Activated B cell treated with CpG ODN at 0.5 μM for 24 hours (primary cell): ENCODE measurements at regions not wholly inside any gene's neighbourhood (a gene's known extent, or its start where the extent isn't known, plus 50 kb on each side); places are given as distances from the start of the nearest gene placed in this dataset.

Experiments used
- ATAC-seq: fragments of 200-7000 bp; cut with Tn5 transposase; one replicate; pipeline ENCODE4 v1.10.0; 2021; ENCODE audit warnings: low read depth, mild to moderate bottlenecking, moderate library complexity
- CTCF ChIA-PET: fragments of 350-600 bp; sonication (Branson Sonifier 250); formaldehyde crosslinking; loops from one replicate; lab custom pipeline; 2021; ENCODE audit warnings: antibody characterized with exemption; lab: Charles Lee
- POLR2A ChIA-PET: fragments of 350-600 bp; sonication (Branson Sonifier 250); formaldehyde crosslinking; loops from one replicate; lab custom pipeline; 2021; ENCODE audit warnings: antibody characterized with exemption; lab: Charles Lee
- DNase-seq: peaks from one replicate; pipeline ENCODE4 v3.0.0; 2022
- H3K27ac Mint-ChIP-seq: one replicate; pipeline ENCODE4 v1.8.0; 2020; ENCODE audit warnings: mixed read lengths
- H3K27me3 Mint-ChIP-seq: one replicate; pipeline ENCODE4 v1.8.0; 2021; ENCODE audit warnings: mixed read lengths
- H3K36me3 Mint-ChIP-seq: one replicate; pipeline ENCODE4 v1.8.0; 2021; ENCODE audit warnings: low read depth, mixed read lengths
- H3K4me1 Mint-ChIP-seq: one replicate; pipeline ENCODE4 v1.8.0; 2021; ENCODE audit warnings: mixed read lengths
- H3K4me3 Mint-ChIP-seq: one replicate; pipeline ENCODE4 v1.8.0; 2020; ENCODE audit warnings: mild to moderate bottlenecking, mixed read lengths
- H3K9me3 Mint-ChIP-seq: one replicate; pipeline ENCODE4 v1.8.0; 2020; ENCODE audit warnings: mixed read lengths
- intact Hi-C: fragments of 100-400 bp; cut with micrococcal nuclease; formaldehyde crosslinking; loops from one replicate; pipeline ENCODE4 v1.15.1; 2024
- TF ChIP-seq, protein P1 (sequence below): fragments of 200-600 bp; IDR thresholded peaks from one replicate; pipeline ENCODE4 v1.8.0; 2022; ENCODE audit warnings: antibody characterized with exemption, mild to moderate bottlenecking

GRCh38 chr3:98971169-98971681, 69.7 kb upstream of the DCBLD2 start:
- Mint-ChIP-seq H3K4me1 (no peaks in the 10 kb centered on the region), H3K27ac (no peak overlapping the region), H3K9me3 (peaks cover 4% of the 10 kb centered on the region), H3K4me3 (no peak overlapping the region), H3K36me3 (no peaks in the 10 kb centered on the region), H3K27me3 (no peaks in the 10 kb centered on the region)
- no peak for DNase-seq
- CTCF ChIA-PET, result no interaction called here
- POLR2A ChIA-PET, result no interaction called here
- TF ChIP-seq, protein P1, sequence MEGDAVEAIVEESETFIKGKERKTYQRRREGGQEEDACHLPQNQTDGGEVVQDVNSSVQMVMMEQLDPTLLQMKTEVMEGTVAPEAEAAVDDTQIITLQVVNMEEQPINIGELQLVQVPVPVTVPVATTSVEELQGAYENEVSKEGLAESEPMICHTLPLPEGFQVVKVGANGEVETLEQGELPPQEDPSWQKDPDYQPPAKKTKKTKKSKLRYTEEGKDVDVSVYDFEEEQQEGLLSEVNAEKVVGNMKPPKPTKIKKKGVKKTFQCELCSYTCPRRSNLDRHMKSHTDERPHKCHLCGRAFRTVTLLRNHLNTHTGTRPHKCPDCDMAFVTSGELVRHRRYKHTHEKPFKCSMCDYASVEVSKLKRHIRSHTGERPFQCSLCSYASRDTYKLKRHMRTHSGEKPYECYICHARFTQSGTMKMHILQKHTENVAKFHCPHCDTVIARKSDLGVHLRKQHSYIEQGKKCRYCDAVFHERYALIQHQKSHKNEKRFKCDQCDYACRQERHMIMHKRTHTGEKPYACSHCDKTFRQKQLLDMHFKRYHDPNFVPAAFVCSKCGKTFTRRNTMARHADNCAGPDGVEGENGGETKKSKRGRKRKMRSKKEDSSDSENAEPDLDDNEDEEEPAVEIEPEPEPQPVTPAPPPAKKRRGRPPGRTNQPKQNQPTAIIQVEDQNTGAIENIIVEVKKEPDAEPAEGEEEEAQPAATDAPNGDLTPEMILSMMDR, result no peak
- ATAC-seq, result no peak
- intact Hi-C loops, result no loop called here

DNA sequence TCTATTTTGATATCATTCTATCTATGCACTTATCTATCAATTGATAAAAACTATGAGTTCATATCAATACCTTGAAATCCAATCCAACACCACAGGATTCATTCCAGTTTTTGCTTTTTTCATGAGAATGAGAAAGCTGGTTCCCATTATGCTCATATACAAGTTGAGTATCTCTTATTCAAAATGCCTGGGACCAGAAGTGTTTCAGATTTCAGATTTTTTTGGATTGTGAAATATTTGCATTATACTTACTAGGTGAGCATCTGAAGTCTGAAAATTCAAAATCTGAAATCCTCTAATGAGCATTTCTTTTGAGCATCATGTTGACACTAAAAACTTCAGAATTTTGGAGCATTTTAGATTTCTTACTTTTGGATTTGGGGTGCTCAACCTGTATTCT, 67.8 kb upstream of the DCBLD2 start:
- Mint-ChIP-seq H3K4me3 (no peak overlapping the region), H3K9me3 (peaks cover 4% of the 10 kb centered on the region), H3K27me3 (no peaks in the 10 kb centered on the region), H3K27ac (no peak overlapping the region), H3K36me3 (no peaks in the 10 kb centered on the region), H3K4me1 (no peaks in the 10 kb centered on the region)
- DNase-seq (no peak), ATAC-seq (no peak)
- intact Hi-C loops, result no loop called here
- CTCF ChIA-PET, result no interaction called here
- TF ChIP-seq, protein P1, result no peak
- POLR2A ChIA-PET, result no interaction called here

- H3K4me1 Mint-ChIP-seq, result no peaks in the 10 kb centered on the region
- DNase-seq, result no peak
- H3K9me3 Mint-ChIP-seq, result peaks cover 4% of the 10 kb centered on the region
- no peak for ATAC-seq
- no peak overlapping the region for H3K27ac Mint-ChIP-seq
- ChIA-PET POLR2A (no interaction called here), CTCF (no interaction called here)
- intact Hi-C loops, result no loop called here
- TF ChIP-seq, protein P1, result no peak
- no peak overlapping the region for H3K4me3 Mint-ChIP-seq
- H3K36me3 Mint-ChIP-seq, result no peaks in the 10 kb centered on the region
- H3K27me3 Mint-ChIP-seq, result no peaks in the 10 kb centered on the region
Measured at GRCh38 chr3:98968824-98969223, 67.3 kb upstream of the DCBLD2 start.

GRCh38 chr3:98968347-98968746, 66.9 kb upstream of the DCBLD2 start:
- no peak for ATAC-seq
- ChIA-PET POLR2A (no interaction called here), CTCF (no interaction called here)
- Mint-ChIP-seq H3K4me3 (no peak overlapping the region), H3K36me3 (no peaks in the 10 kb centered on the region), H3K27me3 (no peaks in the 10 kb centered on the region), H3K9me3 (peaks cover 4% of the 10 kb centered on the region), H3K4me1 (no peaks in the 10 kb centered on the region), H3K27ac (no peak overlapping the region)
- intact Hi-C loops, result no loop called here
- DNase-seq, result no peak
- TF ChIP-seq, protein P1, result no peak

DNA sequence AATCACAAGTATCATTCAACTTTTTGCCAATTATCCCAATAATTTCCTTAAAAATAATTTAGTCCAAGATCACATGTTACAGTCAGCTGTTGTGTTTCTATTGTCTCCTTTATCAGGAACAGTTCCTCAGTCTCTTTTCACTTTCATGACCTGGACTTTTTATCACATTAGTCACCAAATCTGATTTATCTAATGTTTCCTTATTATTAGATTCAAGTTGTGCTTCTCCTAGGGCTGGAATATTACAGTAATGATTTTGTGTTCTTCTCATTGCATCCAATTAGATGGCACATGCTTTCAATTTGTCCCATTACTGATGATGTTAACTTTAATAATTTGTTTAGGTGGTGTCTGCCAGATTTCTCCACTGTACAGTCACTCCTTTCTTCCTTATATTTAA, 66.3 kb upstream of the DCBLD2 start:
- intact Hi-C loops, result no loop called here
- Mint-ChIP-seq H3K36me3 (no peaks in the 10 kb centered on the region), H3K4me3 (no peak overlapping the region), H3K9me3 (peaks cover 1% of the 10 kb centered on the region), H3K27me3 (no peaks in the 10 kb centered on the region), H3K4me1 (no peaks in the 10 kb centered on the region), H3K27ac (no peak overlapping the region)
- no peak for ATAC-seq
- DNase-seq, result no peak
- TF ChIP-seq, protein P1, result no peak
- POLR2A ChIA-PET, result no interaction called here
- CTCF ChIA-PET, result no interaction called here
